Kidney epithelial cell (primary cell): ENCODE measurements at regions not wholly inside any gene's neighbourhood (a gene's known extent, or its start where the extent isn't known, plus 50 kb on each side); places are given as distances from the start of the nearest gene placed in this dataset.

Experiments used
- DNase-seq: peaks from one replicate; pipeline ENCODE4 v3.0.0-alpha.2; 2010; ENCODE audit warnings: low read depth
- H3K27me3 ChIP-seq: 2 replicates; pipeline ENCODE4 v1.6.0; 2011; ENCODE audit warnings: low read length; ENCODE audit not compliant: control insufficient read depth, insufficient read depth
- H3K36me3 ChIP-seq: 2 replicates; pipeline ENCODE4 v1.5.1; 2011; ENCODE audit warnings: low read length; ENCODE audit not compliant: control insufficient read depth, insufficient read depth
- H3K4me3 ChIP-seq: 2 replicates; pipeline ENCODE4 v1.5.1; 2011; ENCODE audit warnings: low read depth, mild to moderate bottlenecking, control low read depth, low read length
- CTCF ChIP-seq: IDR thresholded peaks from 2 replicates; pipeline ENCODE4 v1.5.1; 2011; ENCODE audit warnings: mild to moderate bottlenecking, moderate library complexity, low read length, control low read depth, inconsistent platforms; ENCODE audit not compliant: insufficient read depth, poor library complexity, severe bottlenecking

GRCh38 chrX:25219480-25219879, 203.7 kb upstream of the ARX start:
- H3K4me3 ChIP-seq, result no peak overlapping the region
- DNase-seq, result no peak
- no peak for TF ChIP-seq CTCF

GRCh38 chrX:25213611-25214010, 197.8 kb upstream of the ARX start:
- TF ChIP-seq CTCF, result no peak
- DNase-seq, result no peak
- Histone ChIP-seq H3K36me3 (no peaks in the 10 kb centered on the region), H3K4me3 (no peak overlapping the region), H3K27me3 (no peaks in the 10 kb centered on the region)

More at GRCh38 chrX:25219480-25219879, 203.7 kb upstream of the ARX start:
- H3K27me3 ChIP-seq, result no peaks in the 10 kb centered on the region
- H3K36me3 ChIP-seq, result no peaks in the 10 kb centered on the region

- no peak for DNase-seq
- Histone ChIP-seq H3K27me3 (no peaks in the 10 kb centered on the region), H3K4me3 (no peak overlapping the region), H3K36me3 (no peaks in the 10 kb centered on the region)
- no peak for TF ChIP-seq CTCF
Observed at GRCh38 chrX:25207803-25208475, 192.2 kb upstream of the ARX start.

- peak; percentile 55 for DNase-seq
- Histone ChIP-seq H3K36me3 (no peaks in the 10 kb centered on the region), H3K27me3 (no peaks in the 10 kb centered on the region), H3K4me3 (no peak overlapping the region)
- TF ChIP-seq CTCF, result peak; percentile 2
Observed at GRCh38 chrX:25206778-25207177, 191.0 kb upstream of the ARX start.

GRCh38 chrX:25204182-25204581, 188.4 kb upstream of the ARX start:
- Histone ChIP-seq H3K27me3 (no peaks in the 10 kb centered on the region), H3K36me3 (no peaks in the 10 kb centered on the region), H3K4me3 (no peak overlapping the region)
- DNase-seq, result no peak
- TF ChIP-seq CTCF, result no peak

- DNase-seq, result no peak
- no peak overlapping the region for H3K4me3 ChIP-seq
- no peaks in the 10 kb centered on the region for H3K36me3 ChIP-seq
- no peak for TF ChIP-seq CTCF
- H3K27me3 ChIP-seq, result no peaks in the 10 kb centered on the region
Observed at GRCh38 chrX:25202827-25203226, 187.1 kb upstream of the ARX start.
